CD4-positive, CD25-positive, alpha-beta regulatory T cell (primary cell): ENCODE measurements at regions not wholly inside any gene's neighbourhood (a gene's known extent, or its start where the extent isn't known, plus 50 kb on each side); places are given as distances from the start of the nearest gene placed in this dataset.

Experiments
- ATAC-seq, 2 donors: fragments of 150-1000 bp; cut with Tn5 transposase; one replicate each; pipeline ENCODE4 v1.10.0; 2021; ENCODE audit warnings: low read depth in 2 of 2, moderate number of reproducible peaks in 2 of 2, moderate library complexity in 1 of 2
- DNase-seq, 3 donors: peaks; one replicate each; pipeline versions ENCODE4 v3.0.0 to v3.0.0-alpha.2; 2012 to 2022; ENCODE audit warnings: mixed read lengths in 1 of 3
- H3K27ac ChIP-seq: one replicate; pipeline ENCODE4 v1.7.0; 2013; ENCODE audit warnings: mild to moderate bottlenecking, low read length; ENCODE audit not compliant: insufficient read depth, poor library complexity, severe bottlenecking
- H3K27me3 ChIP-seq: one replicate; pipeline ENCODE4 v1.7.0; 2013; ENCODE audit warnings: low read length; ENCODE audit not compliant: control insufficient read depth, insufficient read depth
- H3K36me3 ChIP-seq: one replicate; pipeline ENCODE4 v1.7.0; 2013; ENCODE audit warnings: mild to moderate bottlenecking, low read length, moderate library complexity; ENCODE audit not compliant: control insufficient read depth, insufficient read depth
- H3K4me1 ChIP-seq: 2 replicates; pipeline ENCODE4 v1.7.0; 2013; ENCODE audit warnings: mild to moderate bottlenecking, low read length; ENCODE audit not compliant: insufficient read depth, control insufficient read depth, poor library complexity, severe bottlenecking
- H3K4me3 ChIP-seq: one replicate; pipeline ENCODE4 v1.7.0; 2013; ENCODE audit warnings: low read depth, mild to moderate bottlenecking, low read length, moderate library complexity
- H3K9me3 ChIP-seq, 2 experiments: 1 replicate in 1 of 2; 2 replicates in 1 of 2; pipeline ENCODE4 v1.7.0; 2013; ENCODE audit warnings: low read length in 2 of 2, mild to moderate bottlenecking in 1 of 2, moderate library complexity in 1 of 2; ENCODE audit not compliant: control insufficient read depth in 2 of 2
- H3K27ac Mint-ChIP-seq, 3 donors: one replicate each; pipeline ENCODE4 v1.8.0; 2020 to 2022; ENCODE audit warnings: mild to moderate bottlenecking in 3 of 3, mixed read lengths in 3 of 3, moderate library complexity in 2 of 3
- H3K27me3 Mint-ChIP-seq: one replicate; pipeline ENCODE4 v1.8.0; 2022; ENCODE audit warnings: mild to moderate bottlenecking, mixed read lengths
- H3K36me3 Mint-ChIP-seq: one replicate; pipeline ENCODE4 v1.8.0; 2020; ENCODE audit warnings: mixed read lengths
- H3K4me1 Mint-ChIP-seq, 4 donors: one replicate each; pipeline ENCODE4 v1.8.0; 2020 to 2022; ENCODE audit warnings: mixed read lengths in 4 of 4, mild to moderate bottlenecking in 1 of 4
- H3K4me3 Mint-ChIP-seq, 4 donors: one replicate each; pipeline ENCODE4 v1.8.0; 2020 to 2022; ENCODE audit warnings: mild to moderate bottlenecking in 4 of 4, mixed read lengths in 4 of 4, moderate library complexity in 3 of 4
- H3K9me3 Mint-ChIP-seq, 7 donors: one replicate each; pipeline ENCODE4 v1.8.0; 2020 to 2022; ENCODE audit warnings: mixed read lengths in 7 of 7, mild to moderate bottlenecking in 3 of 7, moderate library complexity in 2 of 7

DNA sequence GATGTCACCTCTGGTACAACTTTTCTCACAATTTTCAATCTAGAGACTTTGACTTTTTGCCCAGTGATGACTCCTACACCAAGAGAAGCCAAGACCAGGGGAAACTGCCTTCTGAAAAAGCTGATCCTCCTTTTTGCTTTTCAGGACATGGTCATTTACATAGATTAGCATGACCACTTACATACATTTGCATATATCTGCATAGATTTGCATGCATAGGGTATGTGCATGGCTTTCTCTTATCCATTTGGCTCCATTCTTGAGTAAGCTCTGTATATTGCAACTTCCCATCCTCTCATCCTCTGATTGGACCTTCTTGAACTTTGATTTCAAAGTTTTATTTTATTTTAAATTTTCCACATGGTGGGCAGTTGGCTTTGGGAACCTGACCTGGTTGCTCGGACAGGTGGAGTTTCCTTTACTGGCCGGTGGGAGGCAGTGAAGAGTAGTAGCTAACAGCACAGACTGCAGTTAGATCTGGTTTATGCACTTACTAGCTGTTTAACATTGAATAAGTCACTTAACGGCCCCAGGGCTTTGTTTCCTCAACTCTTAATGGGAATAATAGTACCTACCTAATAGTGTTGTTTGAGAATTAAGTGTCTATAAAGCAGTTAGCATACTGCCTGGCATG is 92.9 kb downstream of the GPR139 start:
- peaks cover 0 to 3% (median 0%) of the 10 kb centered on the region in 7 donors for H3K9me3 Mint-ChIP-seq
- Histone ChIP-seq H3K4me1 (no peaks in the 10 kb centered on the region), H3K27ac (no peak overlapping the region), H3K9me3 (no peaks in the 10 kb centered on the region), H3K36me3 (no peaks in the 10 kb centered on the region), H3K27me3 (peaks cover 2% of the 10 kb centered on the region), H3K4me3 (no peak overlapping the region)
- no peak for ATAC-seq
- no peak overlapping the region for H3K27ac Mint-ChIP-seq
- H3K27me3 Mint-ChIP-seq = peaks cover 4% of the 10 kb centered on the region
- H3K4me3 Mint-ChIP-seq = no peak overlapping the region
- DNase-seq = no peak
- H3K4me1 Mint-ChIP-seq = no peaks in the 10 kb centered on the region
- no peaks in the 10 kb centered on the region for H3K36me3 Mint-ChIP-seq

DNA sequence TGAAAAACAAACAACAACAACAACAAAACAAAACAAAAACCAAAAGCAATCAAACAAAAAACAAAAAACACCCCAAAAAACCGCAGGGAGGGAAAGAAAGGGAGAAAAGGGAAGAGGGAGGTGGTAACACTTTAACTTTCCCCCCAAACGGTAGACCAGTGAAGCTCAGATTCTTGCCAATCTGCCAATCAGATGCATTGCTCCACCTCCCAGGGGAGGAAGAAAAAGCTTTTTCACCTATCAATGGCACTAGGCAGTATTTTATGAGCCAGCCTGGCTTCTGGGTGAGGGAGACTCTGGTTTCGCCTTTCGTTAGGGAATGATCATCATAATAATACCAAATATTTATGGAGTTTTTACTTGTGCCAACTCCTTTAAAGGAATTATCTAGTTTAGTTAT is 94.1 kb downstream of the GPR139 start:
- peaks cover 2% of the 10 kb centered on the region for H3K27me3 ChIP-seq
- peaks cover 0 to 3% (median 0%) of the 10 kb centered on the region in 7 donors for H3K9me3 Mint-ChIP-seq
- no peak for ATAC-seq

DNA sequence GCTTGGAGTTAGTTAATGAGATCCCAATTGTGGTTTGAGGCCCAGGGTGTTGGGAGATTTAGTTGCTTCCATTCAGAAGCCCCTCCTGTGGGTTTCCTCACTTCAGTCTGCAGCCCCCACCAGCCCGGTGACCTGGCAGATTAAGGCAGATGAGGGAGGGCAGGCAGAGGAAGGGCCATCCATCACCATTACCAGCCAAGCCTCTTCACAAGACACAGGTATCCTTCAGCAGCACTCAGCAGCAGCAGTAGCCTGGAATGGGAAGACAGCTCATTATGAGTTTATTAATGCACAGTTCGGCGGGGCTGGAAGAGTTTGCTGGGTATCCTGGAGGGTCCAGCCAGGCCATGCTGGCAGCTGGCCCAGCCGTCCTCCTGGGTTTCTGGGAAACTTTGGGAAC is 90.0 kb upstream of the GPRC5B start:
- Mint-ChIP-seq H3K9me3 (peaks cover 0 to 2% (median 0%) of the 10 kb centered on the region in 7 donors), H3K36me3 (no peaks in the 10 kb centered on the region), H3K27me3 (peaks cover 4% of the 10 kb centered on the region), H3K4me3 (no peak overlapping the region), H3K4me1 (no peaks in the 10 kb centered on the region), H3K27ac (no peak overlapping the region)
- Histone ChIP-seq H3K4me3 (no peak overlapping the region), H3K4me1 (no peaks in the 10 kb centered on the region), H3K27me3 (no peaks in the 10 kb centered on the region), H3K27ac (no peak overlapping the region), H3K9me3 (no peaks in the 10 kb centered on the region), H3K36me3 (no peaks in the 10 kb centered on the region)
- no peak for DNase-seq
- no peak for ATAC-seq

More for the DNA sequence above, 94.1 kb downstream of the GPR139 start:
- Mint-ChIP-seq H3K4me1 (no peaks in the 10 kb centered on the region), H3K36me3 (no peaks in the 10 kb centered on the region), H3K4me3 (no peak overlapping the region), H3K27me3 (peaks cover 4% of the 10 kb centered on the region), H3K27ac (peak overlapping the region in 1 of 3 donors; percentile 63)
- Histone ChIP-seq H3K9me3 (no peaks in the 10 kb centered on the region), H3K27ac (no peak overlapping the region), H3K36me3 (no peaks in the 10 kb centered on the region), H3K4me3 (no peak overlapping the region), H3K4me1 (no peaks in the 10 kb centered on the region)
- DNase-seq = no peak

DNA sequence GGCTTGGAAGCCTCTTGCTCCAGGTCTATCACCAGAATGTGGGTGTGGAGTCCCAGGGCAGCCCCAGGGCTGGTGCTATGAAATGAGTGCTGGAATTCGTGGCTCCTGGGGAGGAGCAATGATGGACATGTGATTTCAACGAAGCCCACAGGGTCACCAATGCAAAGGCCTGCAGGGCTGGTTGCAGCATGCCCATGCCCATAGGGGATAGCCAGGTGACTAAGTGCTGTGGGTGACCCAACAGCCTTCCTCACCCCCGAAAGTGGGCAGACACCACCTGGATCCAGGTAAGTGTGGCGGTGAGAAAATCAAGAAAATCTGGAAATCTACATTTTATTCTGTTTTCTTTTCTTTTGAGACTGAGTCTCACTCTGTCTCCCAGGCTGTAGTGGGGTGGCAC is 87.5 kb upstream of the GPRC5B start:
- H3K27ac ChIP-seq = no peak overlapping the region
- Mint-ChIP-seq H3K4me3 (no peak overlapping the region), H3K9me3 (peaks cover 0 to 4% (median 0%) of the 10 kb centered on the region in 7 donors), H3K27me3 (no peaks in the 10 kb centered on the region), H3K27ac (no peak overlapping the region), H3K4me1 (no peaks in the 10 kb centered on the region), H3K36me3 (no peaks in the 10 kb centered on the region)
- no peak for ATAC-seq
- DNase-seq = no peak
- no peaks in the 10 kb centered on the region for H3K36me3 ChIP-seq
- H3K9me3 ChIP-seq = no peaks in the 10 kb centered on the region
- no peaks in the 10 kb centered on the region for H3K27me3 ChIP-seq
- no peaks in the 10 kb centered on the region for H3K4me1 ChIP-seq
- H3K4me3 ChIP-seq = no peak overlapping the region

DNA sequence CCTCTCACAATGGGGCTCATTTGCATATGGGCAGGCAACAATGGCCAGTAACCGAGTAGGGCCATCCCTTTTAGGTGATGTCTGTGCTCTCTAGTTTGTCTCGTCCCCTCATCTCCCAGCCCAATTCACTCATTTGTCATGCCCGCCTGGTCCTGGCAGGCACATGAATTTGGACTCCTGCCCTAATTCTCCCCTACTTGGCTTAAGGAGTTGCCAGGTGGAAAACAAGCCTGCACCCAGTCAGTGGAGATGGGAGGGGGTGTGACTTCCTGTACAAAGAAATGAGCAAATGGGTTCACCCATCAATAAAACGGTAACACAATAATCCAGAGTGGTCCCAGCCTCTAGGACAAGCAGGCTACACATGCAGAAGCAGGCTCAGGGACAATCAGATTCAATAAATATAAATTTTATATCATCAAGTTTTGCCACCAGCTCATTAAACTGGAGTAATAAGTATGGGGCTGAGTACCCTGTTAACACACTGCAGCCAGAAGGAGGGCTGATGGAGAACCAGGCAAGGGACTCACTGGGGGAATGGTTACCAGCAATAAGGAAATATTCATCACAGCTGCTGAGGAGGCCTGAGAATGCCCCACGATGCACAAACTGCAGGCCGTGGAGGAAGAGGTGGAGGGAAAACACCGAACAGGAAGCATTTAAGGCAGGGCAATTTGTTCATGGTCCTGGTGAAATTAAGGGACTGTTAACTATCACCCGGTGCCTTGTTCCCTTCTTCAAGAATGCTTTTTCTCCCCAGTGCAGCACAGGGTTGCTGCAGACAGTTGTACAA is 84.4 kb upstream of the GPRC5B start:
- Histone ChIP-seq H3K36me3 (no peaks in the 10 kb centered on the region), H3K27ac (no peak overlapping the region), H3K4me1 (no peaks in the 10 kb centered on the region), H3K9me3 (no peaks in the 10 kb centered on the region), H3K4me3 (no peak overlapping the region), H3K27me3 (no peaks in the 10 kb centered on the region)
- Mint-ChIP-seq H3K4me1 (no peaks in the 10 kb centered on the region), H3K27me3 (no peaks in the 10 kb centered on the region), H3K36me3 (no peaks in the 10 kb centered on the region), H3K27ac (no peak overlapping the region), H3K9me3 (peaks cover 0 to 2% (median 0%) of the 10 kb centered on the region in 7 donors), H3K4me3 (no peak overlapping the region)
- ATAC-seq (no peak), DNase-seq (no peak)

DNA sequence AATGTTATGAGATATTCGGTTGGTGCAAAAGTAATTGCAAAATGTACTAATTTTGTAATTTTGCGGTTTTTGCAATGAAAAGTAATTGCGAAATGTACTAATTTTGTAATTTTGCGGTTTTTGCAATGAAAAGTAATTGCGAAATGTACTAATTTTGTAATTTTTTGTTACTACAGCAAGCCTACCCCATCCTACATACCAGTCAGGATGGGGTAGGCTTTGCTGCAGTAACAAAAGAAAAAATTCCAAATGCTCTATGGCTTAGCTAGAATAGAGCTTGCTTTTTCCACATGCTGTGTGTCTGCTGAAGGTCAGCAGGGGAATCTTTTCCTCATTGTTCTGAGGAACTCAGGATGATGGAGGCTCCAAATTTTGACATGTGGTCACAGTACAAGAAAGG is 83.3 kb upstream of the GPRC5B start:
- Mint-ChIP-seq H3K9me3 (peaks cover 0 to 2% (median 0%) of the 10 kb centered on the region in 7 donors), H3K4me3 (no peak overlapping the region), H3K27me3 (peaks cover 4% of the 10 kb centered on the region), H3K27ac (no peak overlapping the region), H3K36me3 (no peaks in the 10 kb centered on the region), H3K4me1 (no peaks in the 10 kb centered on the region)
- Histone ChIP-seq H3K36me3 (no peaks in the 10 kb centered on the region), H3K27me3 (no peaks in the 10 kb centered on the region), H3K4me3 (no peak overlapping the region), H3K9me3 (no peaks in the 10 kb centered on the region), H3K4me1 (no peaks in the 10 kb centered on the region), H3K27ac (no peak overlapping the region)
- DNase-seq (no peak), ATAC-seq (no peak)

DNA sequence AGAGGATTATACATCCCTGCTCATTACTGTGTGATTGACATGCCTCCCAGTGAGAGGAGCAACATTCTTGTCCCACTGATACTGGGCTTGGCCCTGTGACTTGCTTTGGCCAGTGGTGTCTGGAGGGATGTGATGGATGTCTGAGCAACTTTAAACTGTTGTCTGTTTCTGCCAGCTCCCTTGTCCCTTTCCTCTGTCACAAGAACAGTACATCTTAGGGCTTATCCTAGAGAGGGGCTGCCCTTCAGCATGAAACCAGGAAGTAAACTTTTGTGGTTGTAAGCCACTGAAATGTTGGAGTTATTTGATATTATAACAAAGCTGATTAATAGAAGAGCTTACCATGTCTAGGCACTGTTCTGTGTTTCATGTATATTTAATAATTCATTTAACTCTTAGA is 82.9 kb upstream of the GPRC5B start:
- ATAC-seq (no peak), DNase-seq (no peak)
- Histone ChIP-seq H3K27me3 (no peaks in the 10 kb centered on the region), H3K9me3 (no peaks in the 10 kb centered on the region), H3K4me1 (no peaks in the 10 kb centered on the region), H3K4me3 (no peak overlapping the region), H3K27ac (no peak overlapping the region), H3K36me3 (no peaks in the 10 kb centered on the region)
- Mint-ChIP-seq H3K27me3 (peaks cover 4% of the 10 kb centered on the region), H3K4me3 (no peak overlapping the region), H3K4me1 (no peaks in the 10 kb centered on the region), H3K9me3 (peaks cover 0 to 2% (median 0%) of the 10 kb centered on the region in 7 donors), H3K36me3 (no peaks in the 10 kb centered on the region), H3K27ac (no peak overlapping the region)

DNA sequence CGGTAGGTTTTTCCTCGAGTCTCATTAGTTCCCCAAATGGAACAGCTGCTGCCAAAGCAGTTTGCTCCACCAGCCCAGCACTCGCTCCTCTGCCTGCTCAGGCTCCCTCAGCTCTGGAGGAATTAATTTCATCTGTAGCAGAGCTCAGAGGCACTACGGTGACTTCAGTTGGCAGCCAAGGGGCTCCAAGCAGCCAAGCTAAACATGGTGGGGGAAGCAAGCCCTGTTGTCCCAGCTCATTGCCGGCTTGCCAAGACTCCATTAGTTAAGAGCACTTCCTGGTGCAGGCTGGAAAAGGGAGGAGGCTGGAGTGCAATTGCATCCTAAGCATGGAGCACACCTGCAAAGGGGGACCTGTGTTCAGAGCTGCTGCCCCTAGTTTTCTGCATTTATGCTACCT is 78.7 kb upstream of the GPRC5B start:
- H3K9me3 ChIP-seq = no peaks in the 10 kb centered on the region
- H3K4me3 Mint-ChIP-seq = no peak overlapping the region
- no peaks in the 10 kb centered on the region for H3K4me1 ChIP-seq
- H3K4me3 ChIP-seq = no peak overlapping the region
- H3K9me3 Mint-ChIP-seq = peaks cover 0 to 4% (median 0%) of the 10 kb centered on the region in 7 donors
- H3K27me3 ChIP-seq = no peaks in the 10 kb centered on the region
- H3K27me3 Mint-ChIP-seq = peaks cover 9% of the 10 kb centered on the region
- DNase-seq (no peak), ATAC-seq (no peak)
- H3K4me1 Mint-ChIP-seq = no peaks in the 10 kb centered on the region
- H3K27ac Mint-ChIP-seq = no peak overlapping the region
- no peaks in the 10 kb centered on the region for H3K36me3 Mint-ChIP-seq
- no peaks in the 10 kb centered on the region for H3K36me3 ChIP-seq
- H3K27ac ChIP-seq = no peak overlapping the region
